Stimulated activated CD4-positive, alpha-beta T cell treated with anti-CD3 and anti-CD28 coated beads, TNF-alpha, amount 100 ng/mL, for 1 hour (primary cell): ENCODE measurements at regions not wholly inside any gene's neighbourhood (a gene's known extent, or its start where the extent isn't known, plus 50 kb on each side); places are given as distances from the start of the nearest gene placed in this dataset.

Source experiments
- DNase-seq, 3 donors: peaks; one replicate each; pipeline ENCODE4 v3.0.0-alpha.2; 2020; ENCODE audit warnings: low read depth in 3 of 3, low spot score in 1 of 3

GRCh38 chr1:229102741-229103391, 168.0 kb upstream of the RAB4A start:
- no peak for DNase-seq

GRCh38 chr1:229104654-229105053, 166.3 kb upstream of the RAB4A start:
- no peak for DNase-seq

- DNase-seq: no peak
These were observed 165.8 kb upstream of the RAB4A start for GRCh38 chr1:229105109-229105508.

GRCh38 chr1:229105822-229106525, 164.9 kb upstream of the RAB4A start:
- DNase-seq: no peak

GRCh38 chr1:229106526-229107125, 164.3 kb upstream of the RAB4A start:
- no peak for DNase-seq

GRCh38 chr1:229107304-229107815, 163.6 kb upstream of the RAB4A start:
- no peak for DNase-seq

- DNase-seq: no peak
These were observed 162.9 kb upstream of the RAB4A start for GRCh38 chr1:229107972-229108371.

GRCh38 chr1:229108598-229109201, 162.2 kb upstream of the RAB4A start:
- DNase-seq: no peak

- no peak for DNase-seq
These were observed 161.6 kb upstream of the RAB4A start for GRCh38 chr1:229109320-229109761.

GRCh38 chr1:229110986-229111385, 159.9 kb upstream of the RAB4A start:
- no peak for DNase-seq

- DNase-seq: no peak
These were observed 159.1 kb upstream of the RAB4A start for GRCh38 chr1:229111703-229112319.

GRCh38 chr1:229112832-229113548, 157.9 kb upstream of the RAB4A start:
- no peak for DNase-seq

GRCh38 chr1:229114315-229114714, 156.6 kb upstream of the RAB4A start:
- no peak for DNase-seq

- DNase-seq: no peak
These were observed 156.0 kb upstream of the RAB4A start for GRCh38 chr1:229114850-229115365.

- no peak for DNase-seq
These were observed 154.8 kb upstream of the RAB4A start for GRCh38 chr1:229116114-229116513.

- no peak for DNase-seq
These were observed 153.1 kb upstream of the RAB4A start for GRCh38 chr1:229117664-229118300.

GRCh38 chr1:229118477-229119061, 152.3 kb upstream of the RAB4A start:
- no peak for DNase-seq

GRCh38 chr1:229119161-229119560, 151.8 kb upstream of the RAB4A start:
- DNase-seq: no peak

- DNase-seq: no peak
These were observed 151.0 kb upstream of the RAB4A start for GRCh38 chr1:229119876-229120275.
